ENCODE measurements at regions not wholly inside any gene's neighbourhood (a gene's known extent, or its start where the extent isn't known, plus 50 kb on each side); places are given as distances from the start of the nearest gene placed in this dataset.

- ATAC-seq (no peak), DNase-seq (no peak)
- no peaks in the 10 kb centered on the region for H3K27me3 ChIP-seq
- TF ChIP-seq CTCF (IDR thresholded peaks at IDR 0.05) (no peak), POLR2A (IDR thresholded peaks at IDR 0.05) (no peak)
- intact Hi-C loops (cut with DNase I), result no loop called here
- H3K27ac ChIP-seq, result no peak overlapping the region
- no peaks in the 10 kb centered on the region for H3K4me1 ChIP-seq
- no peak overlapping the region for H3K4me3 ChIP-seq
- no peaks in the 10 kb centered on the region for H3K9me3 ChIP-seq
- no peaks in the 10 kb centered on the region for H3K36me3 ChIP-seq
- WGBS, 4 donors, result 88 to 91% (median 90%) methylated on average over 3 of the region's 3 CpGs
Measured at GRCh38 chr2:182634386-182634785, 81.7 kb upstream of the DNAJC10 start.

- ATAC-seq, result no peak
- 66 to 83% (median 75%) methylated on average over 5 of the region's 5 CpGs for WGBS, 4 donors
- H3K36me3 ChIP-seq, result no peaks in the 10 kb centered on the region
Measured at GRCh38 chr2:182636699-182637098, 79.4 kb upstream of the DNAJC10 start.

GRCh38 chr2:182638667-182639066, 77.4 kb upstream of the DNAJC10 start:
- TF ChIP-seq CTCF (IDR thresholded peaks at IDR 0.05), result no peak
- TF ChIP-seq POLR2A (IDR thresholded peaks at IDR 0.05), result no peak
- DNase-seq (no peak), ATAC-seq (no peak)
- H3K27ac ChIP-seq, result no peak overlapping the region
- no peaks in the 10 kb centered on the region for H3K36me3 ChIP-seq
- no peaks in the 10 kb centered on the region for H3K4me1 ChIP-seq
- no peaks in the 10 kb centered on the region for H3K9me3 ChIP-seq
- intact Hi-C loops (cut with DNase I), result no loop called here
- no peaks in the 10 kb centered on the region for H3K27me3 ChIP-seq
- no peak overlapping the region for H3K4me3 ChIP-seq
- 89 to 95% (median 92%) methylated on average over 2 of the region's 2 CpGs for WGBS, 4 donors

More at GRCh38 chr2:182636699-182637098, 79.4 kb upstream of the DNAJC10 start:
- no peaks in the 10 kb centered on the region for H3K27me3 ChIP-seq
- intact Hi-C loops (cut with DNase I), result no loop called here
- no peak for TF ChIP-seq POLR2A (IDR thresholded peaks at IDR 0.05)
- no peak for TF ChIP-seq CTCF (IDR thresholded peaks at IDR 0.05)
- no peaks in the 10 kb centered on the region for H3K9me3 ChIP-seq
- no peak overlapping the region for H3K27ac ChIP-seq
- H3K4me3 ChIP-seq, result no peak overlapping the region
- no peak for DNase-seq
- H3K4me1 ChIP-seq, result no peaks in the 10 kb centered on the region

- intact Hi-C loops (cut with DNase I), result loop anchor here in 5 of 10 donors (10.0 kb wide), 4 partner anchors 175 to 345 kb away; partner anchors contain the start of gene PDE1A (in 1 of the 5)
Measured at GRCh38 chr2:182639971-182640370, 76.1 kb upstream of the DNAJC10 start.

More at GRCh38 chr2:182639971-182640370, 76.1 kb upstream of the DNAJC10 start:
- TF ChIP-seq CTCF (IDR thresholded peaks at IDR 0.05) (no peak), POLR2A (IDR thresholded peaks at IDR 0.05) (no peak)
- no peaks in the 10 kb centered on the region for H3K36me3 ChIP-seq
- DNase-seq, result no peak
- WGBS, 4 donors, result 97 to 99% (median 99%) methylated on average over 2 of the region's 2 CpGs
- no peak for ATAC-seq
- no peak overlapping the region for H3K27ac ChIP-seq
- no peaks in the 10 kb centered on the region for H3K27me3 ChIP-seq
- no peak overlapping the region for H3K4me3 ChIP-seq
- no peaks in the 10 kb centered on the region for H3K9me3 ChIP-seq
- H3K4me1 ChIP-seq, result no peaks in the 10 kb centered on the region
